H9 (cell line): ENCODE measurements at regions not wholly inside any gene's neighbourhood (a gene's known extent, or its start where the extent isn't known, plus 50 kb on each side); places are given as distances from the start of the nearest gene placed in this dataset.

Experiments
- DNase-seq: peaks from one replicate; pipeline ENCODE4 v3.0.0-alpha.2; 2017
- H2AFZ ChIP-seq: one replicate; pipeline ENCODE4 v1.6.1; 2013; ENCODE audit warnings: mild to moderate bottlenecking, low read length, control low read depth, moderate library complexity
- H2AK5ac ChIP-seq: 2 replicates; pipeline ENCODE4 v1.6.1; 2013; ENCODE audit warnings: low read length, control low read depth, mixed read lengths; ENCODE audit not compliant: insufficient read length
- H2BK120ac ChIP-seq: one replicate; pipeline ENCODE4 v1.6.1; 2013; ENCODE audit warnings: low read depth, mild to moderate bottlenecking, low read length, control low read depth, inconsistent platforms; ENCODE audit not compliant: poor library complexity, severe bottlenecking
- H2BK12ac ChIP-seq: 2 replicates; pipeline ENCODE4 v1.6.1; 2013; ENCODE audit warnings: low read length, control low read depth, mixed read lengths, low read depth; ENCODE audit not compliant: insufficient read length
- H2BK15ac ChIP-seq: 2 replicates; pipeline ENCODE4 v1.6.1; 2013; ENCODE audit warnings: low read depth, low read length, control low read depth
- H2BK20ac ChIP-seq: one replicate; pipeline ENCODE4 v1.6.1; 2013; ENCODE audit warnings: low read depth, mild to moderate bottlenecking, low read length, control low read depth, inconsistent platforms; ENCODE audit not compliant: poor library complexity, severe bottlenecking
- H2BK5ac ChIP-seq: 2 replicates; pipeline ENCODE4 v1.6.1; 2013; ENCODE audit warnings: low read length, control low read depth, mixed read lengths; ENCODE audit not compliant: insufficient read length
- H3K14ac ChIP-seq: 2 replicates; pipeline ENCODE4 v1.6.1; 2013; ENCODE audit warnings: low read length, control low read depth; ENCODE audit not compliant: insufficient read depth
- H3K18ac ChIP-seq: 2 replicates; pipeline ENCODE4 v1.6.1; 2013; ENCODE audit warnings: low read depth, mild to moderate bottlenecking, mixed read lengths, low read length, control low read depth; ENCODE audit not compliant: insufficient read length
- H3K23ac ChIP-seq: 2 replicates; pipeline ENCODE4 v1.6.1; 2013; ENCODE audit warnings: low read length, control low read depth, mixed read lengths, low read depth; ENCODE audit not compliant: insufficient read length
- H3K23me2 ChIP-seq: 2 replicates; pipeline ENCODE4 v1.6.1; 2013; ENCODE audit warnings: low read depth, mild to moderate bottlenecking, mixed read lengths, low read length, control low read depth; ENCODE audit not compliant: insufficient read length, poor library complexity, severe bottlenecking
- H3K27ac ChIP-seq: 2 replicates; pipeline ENCODE4 v1.5.1; 2013; ENCODE audit warnings: low read length, control low read depth, mixed read lengths, low read depth; ENCODE audit not compliant: insufficient read length
- H3K27me3 ChIP-seq: 2 replicates; pipeline ENCODE4 v1.6.1; 2013; ENCODE audit warnings: low read length, control low read depth, inconsistent platforms; ENCODE audit not compliant: insufficient read depth
- H3K4ac ChIP-seq: 2 replicates; pipeline ENCODE4 v1.6.1; 2013; ENCODE audit warnings: low read depth, mild to moderate bottlenecking, control low read depth, inconsistent platforms, low read length, moderate library complexity
- H3K4me1 ChIP-seq: 2 replicates; pipeline ENCODE4 v1.6.1; 2013; ENCODE audit warnings: low read length, control low read depth, inconsistent platforms; ENCODE audit not compliant: insufficient read depth
- H3K4me2 ChIP-seq: 2 replicates; pipeline ENCODE4 v1.6.1; 2013; ENCODE audit warnings: low read length, control low read depth, mixed read lengths; ENCODE audit not compliant: insufficient read length, insufficient read depth
- H3K56ac ChIP-seq: 2 replicates; pipeline ENCODE4 v1.6.1; 2013; ENCODE audit warnings: low read depth, mild to moderate bottlenecking, mixed read lengths, low read length, control low read depth; ENCODE audit not compliant: insufficient read length
- H3K79me1 ChIP-seq: 2 replicates; pipeline ENCODE4 v1.6.1; 2013; ENCODE audit warnings: low read depth, mild to moderate bottlenecking, moderate library complexity, low read length, control low read depth, inconsistent platforms; ENCODE audit not compliant: insufficient read depth, poor library complexity, severe bottlenecking
- H3K79me2 ChIP-seq: 2 replicates; pipeline ENCODE4 v1.6.1; 2013; ENCODE audit warnings: low read length, control low read depth, inconsistent platforms; ENCODE audit not compliant: insufficient read depth
- H3K9ac ChIP-seq: 2 replicates; pipeline ENCODE4 v1.6.1; 2013; ENCODE audit warnings: low read length, control low read depth, mixed read lengths; ENCODE audit not compliant: insufficient read length; ENCODE audit errors: extremely low read depth
- H3K9me3 ChIP-seq: one replicate; pipeline ENCODE4 v1.6.1; 2013; ENCODE audit warnings: low read depth, low read length, inconsistent platforms; ENCODE audit not compliant: control insufficient read depth
- H3T11ph ChIP-seq: one replicate; pipeline ENCODE4 v1.6.1; 2013; ENCODE audit warnings: mild to moderate bottlenecking, low read length, control low read depth, inconsistent platforms
- H4K20me1 ChIP-seq: one replicate; pipeline ENCODE4 v1.6.1; 2013; ENCODE audit not compliant: control insufficient read depth, insufficient read length, insufficient read depth
- H4K5ac ChIP-seq: 2 replicates; pipeline ENCODE4 v1.6.1; 2013; ENCODE audit warnings: low read depth, mild to moderate bottlenecking, mixed read lengths, low read length, control low read depth; ENCODE audit not compliant: insufficient read length
- H4K8ac ChIP-seq: replicated peaks from 2 replicates; pipeline ENCODE4 v1.6.1; 2013; ENCODE audit warnings: low read length, control low read depth, mixed read lengths, low read depth; ENCODE audit not compliant: insufficient read length
- H4K91ac ChIP-seq: 2 replicates; pipeline ENCODE4 v1.6.1; 2013; ENCODE audit warnings: low read depth, mild to moderate bottlenecking, moderate library complexity, mixed read lengths, low read length, control low read depth; ENCODE audit not compliant: insufficient read length
- H3K27ac Mint-ChIP-seq, 3 experiments: 2 replicates in 2 of 3; 3 replicates in 1 of 3; pipeline ENCODE4 v1.8.0; 2020 to 2021; ENCODE audit warnings: mixed read lengths in 3 of 3, mild to moderate bottlenecking in 1 of 3, moderate library complexity in 1 of 3
- H3K27me3 Mint-ChIP-seq: 2 replicates; pipeline ENCODE4 v1.8.0; 2021; ENCODE audit warnings: low read depth, mild to moderate bottlenecking, moderate library complexity, mixed read lengths
- H3K36me3 Mint-ChIP-seq, 3 experiments: 2 replicates in 2 of 3; 3 replicates in 1 of 3; pipeline ENCODE4 v1.8.0; 2020 to 2021; ENCODE audit warnings: low read depth in 3 of 3, mixed read lengths in 3 of 3; ENCODE audit not compliant: insufficient read depth in 1 of 3
- H3K4me1 Mint-ChIP-seq, 2 experiments: 2 replicates each; pipeline ENCODE4 v1.8.0; 2020; ENCODE audit warnings: mixed read lengths in 2 of 2
- H3K4me3 Mint-ChIP-seq, 2 experiments: 2 replicates in 1 of 2; 3 replicates in 1 of 2; pipeline ENCODE4 v1.8.0; 2020 to 2021; ENCODE audit warnings: mild to moderate bottlenecking in 2 of 2, mixed read lengths in 2 of 2, moderate library complexity in 1 of 2
- H3K9me3 Mint-ChIP-seq, 2 experiments: 2 replicates in 1 of 2; 3 replicates in 1 of 2; pipeline ENCODE4 v1.8.0; 2020; ENCODE audit warnings: mild to moderate bottlenecking in 2 of 2, mixed read lengths in 2 of 2, moderate library complexity in 1 of 2
- WGBS: extraction: QIAGEN DNeasy Blood & Tissue Kit; methylation state at CpG from one replicate; pipeline ENCODE4 v1.1.7; 2013; ENCODE audit warnings: missing lambda C conversion rate, low lambda C conversion rate, mixed read lengths; ENCODE audit not compliant: insufficient read length; ENCODE audit errors: extremely low coverage; 5-methylcytosine and 5-hydroxymethylcytosine counted together
- TF ChIP-seq, protein P1 (sequence below): fragments of 200-600 bp; sonication (generic); conservative IDR thresholded peaks from 3 replicates; pipeline ENCODE4 v1.8.0; 2021; ENCODE audit warnings: antibody characterized with exemption, mild to moderate bottlenecking

DNA sequence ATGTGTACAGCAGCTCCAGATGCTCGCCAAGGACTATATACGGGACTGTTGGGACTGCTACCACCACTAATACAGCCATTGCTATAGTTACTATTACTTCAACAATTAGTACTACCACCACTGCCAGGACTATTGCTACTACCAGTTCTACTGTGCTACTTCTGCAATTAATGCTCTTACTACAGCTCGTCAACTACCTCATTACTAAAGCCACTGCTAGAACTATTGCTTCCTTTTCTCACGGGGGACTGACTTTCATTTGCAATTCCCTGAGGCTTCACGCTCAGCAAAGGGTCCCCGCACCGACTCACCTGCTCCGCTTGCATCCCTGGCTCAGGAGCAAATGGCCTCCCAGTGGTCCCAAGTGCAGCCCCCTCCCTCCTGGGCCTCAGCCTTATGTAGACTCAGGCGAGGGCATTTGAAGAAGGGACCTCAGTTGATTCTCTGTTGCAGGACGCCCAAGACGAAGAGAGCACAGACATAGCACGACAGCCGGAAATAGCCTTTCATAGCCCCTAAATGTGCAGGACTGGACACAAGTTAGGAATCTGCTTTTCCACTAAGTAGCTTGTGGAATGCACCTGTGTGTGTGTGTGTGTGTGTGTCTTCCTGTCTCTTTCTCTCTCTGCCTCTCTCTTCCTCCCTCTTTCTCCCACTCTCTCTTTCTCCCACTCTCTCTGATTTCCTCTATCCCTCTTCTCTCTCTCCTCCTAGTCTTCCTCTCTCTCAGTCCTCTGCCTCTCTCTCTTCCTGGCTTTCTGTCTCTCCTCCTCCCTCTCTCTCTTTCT lies 294.8 kb downstream of the ASMT start:
- Histone ChIP-seq H2AK5ac (no peak overlapping the region), H4K91ac (no peak overlapping the region), H2BK120ac (no peak overlapping the region), H2BK15ac (no peak overlapping the region), H3K79me2 (no peaks in the 10 kb centered on the region), H3K14ac (no peak overlapping the region; the same call in 1 of the 2 replicates), H2BK5ac (no peak overlapping the region), H3K56ac (no peak overlapping the region), H4K20me1 (no peaks in the 10 kb centered on the region), H3K4me2 (no peak overlapping the region), H3K4ac (no peak overlapping the region), H3K27ac (no peak overlapping the region), H3K27me3 (no peaks in the 10 kb centered on the region), H3K4me1 (no peaks in the 10 kb centered on the region), H3K18ac (no peak overlapping the region), H3K9me3 (no peaks in the 10 kb centered on the region), H2AFZ (no peak overlapping the region), H3K79me1 (no peaks in the 10 kb centered on the region), H3K23ac (no peak overlapping the region), H3K9ac (no peak overlapping the region), H3K23me2 (no peaks in the 10 kb centered on the region), H4K5ac (no peak overlapping the region), H2BK12ac (no peak overlapping the region), H3T11ph (no peak overlapping the region), H4K8ac (no peak overlapping the region), H2BK20ac (no peak overlapping the region)
- no CpG with 5 or more reads among the region's 13 CpGs for WGBS
- H3K9me3 Mint-ChIP-seq: peaks cover 0 to 7% of the 10 kb centered on the region in 2 experiments; a peak in 3 of 5 replicates
- H3K4me1 Mint-ChIP-seq: peaks cover 9 to 13% of the 10 kb centered on the region in 2 experiments
- H3K36me3 Mint-ChIP-seq: peaks cover 0 to 4% (median 0%) of the 10 kb centered on the region in 3 experiments; a peak in 1 of 7 replicates
- no peak for DNase-seq
- no peak overlapping the region for H3K27ac Mint-ChIP-seq
- no peak overlapping the region for H3K4me3 Mint-ChIP-seq
- H3K27me3 Mint-ChIP-seq: peaks cover 10% of the 10 kb centered on the region
- TF ChIP-seq, protein P1, sequence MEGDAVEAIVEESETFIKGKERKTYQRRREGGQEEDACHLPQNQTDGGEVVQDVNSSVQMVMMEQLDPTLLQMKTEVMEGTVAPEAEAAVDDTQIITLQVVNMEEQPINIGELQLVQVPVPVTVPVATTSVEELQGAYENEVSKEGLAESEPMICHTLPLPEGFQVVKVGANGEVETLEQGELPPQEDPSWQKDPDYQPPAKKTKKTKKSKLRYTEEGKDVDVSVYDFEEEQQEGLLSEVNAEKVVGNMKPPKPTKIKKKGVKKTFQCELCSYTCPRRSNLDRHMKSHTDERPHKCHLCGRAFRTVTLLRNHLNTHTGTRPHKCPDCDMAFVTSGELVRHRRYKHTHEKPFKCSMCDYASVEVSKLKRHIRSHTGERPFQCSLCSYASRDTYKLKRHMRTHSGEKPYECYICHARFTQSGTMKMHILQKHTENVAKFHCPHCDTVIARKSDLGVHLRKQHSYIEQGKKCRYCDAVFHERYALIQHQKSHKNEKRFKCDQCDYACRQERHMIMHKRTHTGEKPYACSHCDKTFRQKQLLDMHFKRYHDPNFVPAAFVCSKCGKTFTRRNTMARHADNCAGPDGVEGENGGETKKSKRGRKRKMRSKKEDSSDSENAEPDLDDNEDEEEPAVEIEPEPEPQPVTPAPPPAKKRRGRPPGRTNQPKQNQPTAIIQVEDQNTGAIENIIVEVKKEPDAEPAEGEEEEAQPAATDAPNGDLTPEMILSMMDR: no peak
